PFSK-1 (cell line): ENCODE measurements at regions not wholly inside any gene's neighbourhood (a gene's known extent, or its start where the extent isn't known, plus 50 kb on each side); places are given as distances from the start of the nearest gene placed in this dataset.

Experiments
- FOXP2 ChIP-seq: optimal IDR thresholded peaks from 2 replicates; pipeline ENCODE3; 2011; ENCODE audit warnings: borderline replicate concordance, control low read depth, inconsistent platforms; ENCODE audit not compliant: insufficient read depth; ENCODE audit errors: extremely low read length, extremely low read depth
- POLR2AphosphoS5 ChIP-seq: IDR thresholded peaks from 2 replicates; pipeline ENCODE4 v1.6.1; 2012; ENCODE audit warnings: low read depth, mild to moderate bottlenecking, control low read depth, low read length, moderate library complexity
- REST ChIP-seq, 2 experiments: IDR thresholded peaks; 2 replicates each; pipeline versions ENCODE4 v1.6.1 to v1.8.0; 2011 to 2012; ENCODE audit warnings: low read depth in 2 of 2, low read length in 2 of 2, control low read depth in 1 of 2, inconsistent platforms in 1 of 2, mild to moderate bottlenecking in 1 of 2, moderate library complexity in 1 of 2; ENCODE audit not compliant: insufficient read depth in 1 of 2
- SIN3A ChIP-seq: IDR thresholded peaks from 2 replicates; pipeline ENCODE4 v1.6.1; 2012; ENCODE audit warnings: mild to moderate bottlenecking, low read length, moderate library complexity, borderline replicate concordance; ENCODE audit not compliant: insufficient read depth
- TAF1 ChIP-seq: IDR thresholded peaks from 2 replicates; pipeline ENCODE4 v1.6.1; 2012; ENCODE audit warnings: low read length, control low read depth, borderline replicate concordance; ENCODE audit not compliant: insufficient read depth

DNA sequence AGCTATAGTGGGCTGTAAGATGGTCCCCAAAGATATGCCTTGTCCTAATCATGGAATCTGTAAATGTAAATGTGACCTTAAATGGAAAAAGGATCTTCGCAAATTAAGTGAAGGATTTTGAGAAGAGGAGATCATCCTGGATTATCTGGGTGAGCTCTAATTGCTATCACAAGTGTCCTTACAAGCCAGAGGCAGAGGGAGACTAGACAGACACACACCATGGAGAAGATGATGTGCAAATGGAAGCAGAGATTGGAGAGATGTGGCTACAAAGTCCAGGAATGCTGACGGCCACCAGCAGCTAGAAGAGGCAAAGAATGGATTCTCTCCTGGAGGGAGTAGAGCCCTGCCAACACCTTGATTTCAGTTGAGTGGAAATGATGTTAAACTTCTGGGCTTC lies 102.3 kb upstream of the PROK2 start:
- TF ChIP-seq TAF1 (no peak), SIN3A (no peak), REST (IDR thresholded peaks at IDR 0.05; ENCODE audit: insufficient read depth in 1 of 2, low read depth in 2 of 2, low read length in 2 of 2) (no peak), POLR2AphosphoS5 (no peak), FOXP2 (no peak)

DNA sequence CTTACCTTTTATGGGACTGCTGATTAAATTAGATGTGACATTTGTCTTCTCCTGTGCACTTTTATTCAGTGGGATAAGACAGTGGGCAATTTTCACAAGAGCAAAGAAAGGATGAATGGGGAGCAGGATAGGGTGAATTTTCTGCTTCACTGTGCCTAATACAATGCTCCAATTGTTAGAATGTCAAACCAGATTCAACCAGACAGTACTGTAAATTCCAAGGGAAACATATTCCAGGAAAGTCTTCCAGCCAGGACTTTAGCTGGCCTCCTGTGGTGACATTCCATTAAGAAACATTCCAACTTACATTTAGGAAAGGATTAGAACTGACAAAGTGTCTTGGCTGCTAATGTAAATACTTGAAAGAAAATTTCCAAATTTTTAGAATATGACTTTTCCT lies 100.1 kb upstream of the PROK2 start:
- TF ChIP-seq TAF1 (no peak), SIN3A (no peak), REST (IDR thresholded peaks at IDR 0.05; ENCODE audit: insufficient read depth in 1 of 2, low read depth in 2 of 2, low read length in 2 of 2) (no peak), POLR2AphosphoS5 (no peak), FOXP2 (no peak)

DNA sequence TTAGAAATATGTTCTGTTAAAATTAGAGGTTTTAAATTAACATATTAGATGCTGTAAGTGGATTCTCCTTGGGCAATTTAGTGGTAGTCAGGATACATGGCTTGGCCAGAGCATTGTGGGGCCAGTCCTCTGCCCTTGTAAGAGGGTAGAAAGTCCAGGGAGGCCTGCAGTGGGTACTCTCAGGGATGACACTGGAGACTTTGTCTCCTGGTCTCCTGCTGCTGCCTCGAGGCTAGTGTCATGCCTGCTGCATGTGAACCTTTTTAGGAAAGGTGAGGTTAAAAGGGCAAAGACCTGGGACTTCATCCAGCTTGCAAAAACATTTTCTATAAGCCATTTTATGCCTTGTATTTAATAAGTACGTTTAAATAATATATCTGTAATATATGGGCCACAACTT lies 96.8 kb upstream of the PROK2 start:
- TF ChIP-seq POLR2AphosphoS5 (no peak), SIN3A (no peak), TAF1 (no peak), FOXP2 (no peak), REST (IDR thresholded peaks at IDR 0.05; ENCODE audit: insufficient read depth in 1 of 2, low read depth in 2 of 2, low read length in 2 of 2) (no peak)

DNA sequence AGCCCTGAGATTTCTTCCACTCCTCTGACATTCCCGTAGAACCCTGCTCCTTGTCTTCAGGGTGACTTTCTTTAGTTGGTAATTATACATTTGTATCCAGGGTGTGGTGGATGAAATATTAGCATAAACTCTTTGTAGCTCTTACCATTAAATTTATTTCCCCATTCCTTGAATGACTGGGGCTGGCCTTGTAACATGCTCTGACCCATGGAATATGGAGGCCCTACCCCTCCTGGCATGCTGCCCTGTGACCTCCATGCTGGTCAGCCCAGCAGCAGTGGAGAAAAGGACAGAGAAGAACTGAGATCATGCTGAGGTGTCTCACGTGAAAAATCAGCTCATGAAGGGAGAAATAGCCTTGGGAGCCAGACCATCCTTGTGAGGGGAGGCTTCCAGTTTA lies 96.1 kb upstream of the PROK2 start:
- TF ChIP-seq REST (IDR thresholded peaks at IDR 0.05; ENCODE audit: insufficient read depth in 1 of 2, low read depth in 2 of 2, low read length in 2 of 2), result no peak
- no peak for TF ChIP-seq TAF1
- TF ChIP-seq FOXP2, result no peak
- TF ChIP-seq SIN3A, result no peak
- no peak for TF ChIP-seq POLR2AphosphoS5

DNA sequence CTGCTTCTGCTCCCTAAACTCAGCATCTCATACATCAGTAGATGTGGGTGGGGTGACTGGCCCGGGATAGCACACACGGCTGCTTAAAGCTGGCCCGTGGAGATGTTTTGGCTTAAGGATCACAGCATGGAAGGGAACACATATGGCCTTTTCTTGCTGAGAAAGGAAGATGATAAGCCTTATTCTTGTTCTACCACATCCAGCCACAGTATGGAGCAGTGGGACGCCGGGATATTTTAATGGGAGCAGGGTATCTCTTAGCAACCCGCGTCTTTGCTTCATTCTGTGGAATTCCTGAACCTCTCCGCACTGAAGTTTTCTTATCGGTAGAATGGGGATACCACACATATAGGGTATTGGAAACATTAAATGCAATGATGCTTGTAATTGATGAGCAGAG lies 94.1 kb upstream of the PROK2 start:
- no peak for TF ChIP-seq POLR2AphosphoS5
- no peak for TF ChIP-seq FOXP2
- no peak for TF ChIP-seq SIN3A
- TF ChIP-seq REST (IDR thresholded peaks at IDR 0.05; ENCODE audit: insufficient read depth in 1 of 2, low read depth in 2 of 2, low read length in 2 of 2), result no peak
- no peak for TF ChIP-seq TAF1
